Aorta (tissue), 5 donors: ENCODE measurements at regions not wholly inside any gene's neighbourhood (a gene's known extent, or its start where the extent isn't known, plus 50 kb on each side); places are given as distances from the start of the nearest gene placed in this dataset.

Source experiments
- ATAC-seq: fragments of 200-7000 bp; cut with Tn5 transposase; one replicate; pipeline ENCODE4 v1.9.1; 2022; ENCODE audit warnings: moderate library complexity; ENCODE audit not compliant: low FRiP score
- DNase-seq, 2 donors: peaks; one replicate each; pipeline ENCODE4 v3.0.0-alpha.2; 2020
- H3K27ac ChIP-seq, 2 donors: one replicate each; pipeline ENCODE4 v1.5.1; 2013; ENCODE audit warnings: low read length in 2 of 2, mild to moderate bottlenecking in 2 of 2, moderate library complexity in 2 of 2, control low read depth in 1 of 2, inconsistent platforms in 1 of 2, low read depth in 1 of 2
- H3K27me3 ChIP-seq, 2 donors: one replicate each; pipeline ENCODE4 v1.6.1; 2013; ENCODE audit warnings: control low read depth in 1 of 2, low read length in 1 of 2, mild to moderate bottlenecking in 1 of 2, moderate library complexity in 1 of 2; ENCODE audit not compliant: insufficient read depth in 2 of 2, control insufficient read depth in 1 of 2
- H3K36me3 ChIP-seq, 2 donors: one replicate each; pipeline ENCODE4 v1.6.1; 2013; ENCODE audit warnings: control low read depth in 1 of 2, low read length in 1 of 2, mild to moderate bottlenecking in 1 of 2; ENCODE audit not compliant: insufficient read depth in 2 of 2, control insufficient read depth in 1 of 2
- H3K4me1 ChIP-seq, 2 donors: one replicate each; pipeline ENCODE4 v1.6.1; 2013; ENCODE audit warnings: low read length in 2 of 2, control low read depth in 1 of 2, mild to moderate bottlenecking in 1 of 2, moderate library complexity in 1 of 2; ENCODE audit not compliant: insufficient read depth in 2 of 2, control insufficient read depth in 1 of 2
- H3K4me3 ChIP-seq, 2 donors: one replicate each; pipeline ENCODE4 v1.5.1; 2013; ENCODE audit warnings: low read length in 2 of 2, control low read depth in 1 of 2, mild to moderate bottlenecking in 1 of 2
- H3K9me3 ChIP-seq: one replicate; pipeline ENCODE4 v1.6.1; 2013; ENCODE audit warnings: mild to moderate bottlenecking, low read length; ENCODE audit not compliant: control insufficient read depth
- WGBS, 2 donors: extraction: QIAGEN DNeasy Blood & Tissue Kit; methylation state at CpG; one replicate each; pipeline ENCODE4 v1.1.7; 2013; 5-methylcytosine and 5-hydroxymethylcytosine counted together
- intact Hi-C, 2 donors: fragments of 100-400 bp; cut with DNase I; formaldehyde crosslinking; loops; one replicate each; pipeline versions ENCODE4 v1.14.2 to v1.15.0; 2022
- donor health status: healthy with polysubstance abuse.
- donor health status: Bipolar disorder and iron deficiency.
- donor health status: DM: no; HTN: no; CAD: no.
- donor health status: DM: no; HTN: no; CAD: no.
- donor health status: DM: yes; HTN: yes; CAD: no.

GRCh38 chr11:28521075-28521474 lies 412.9 kb downstream of the METTL15 start:
- intact Hi-C loops, result loop anchor here in 1 of 2 donors (10.0 kb wide), 1 partner anchor 816 kb away; the partner anchor contains the start of gene BDNF
- WGBS, 2 donors, result 74 to 82% methylated on average over 2 of the region's 2 CpGs
- Histone ChIP-seq H3K9me3 (peaks cover 1% of the 10 kb centered on the region), H3K36me3 (no peaks in the 10 kb centered on the region), H3K4me1 (no peaks in the 10 kb centered on the region), H3K4me3 (no peak overlapping the region), H3K27ac (no peak overlapping the region), H3K27me3 (no peaks in the 10 kb centered on the region)
- ATAC-seq (no peak), DNase-seq (no peak)

- Histone ChIP-seq H3K4me3 (no peak overlapping the region), H3K27me3 (no peaks in the 10 kb centered on the region), H3K9me3 (no peaks in the 10 kb centered on the region), H3K36me3 (no peaks in the 10 kb centered on the region), H3K4me1 (no peaks in the 10 kb centered on the region), H3K27ac (no peak overlapping the region)
- ATAC-seq, result no peak
- intact Hi-C loops, result loop anchor here in 1 of 2 donors (10.0 kb wide), 1 partner anchor 815 kb away; the partner anchor contains the start of gene BDNF
- WGBS, 2 donors, result 75 to 82% methylated on average over 1 of the region's 1 CpG
- no peak for DNase-seq
Measured at GRCh38 chr11:28520291-28520690, 412.1 kb downstream of the METTL15 start.

GRCh38 chr11:28518825-28519224 lies 410.6 kb downstream of the METTL15 start:
- Histone ChIP-seq H3K4me1 (no peaks in the 10 kb centered on the region), H3K27me3 (no peaks in the 10 kb centered on the region), H3K9me3 (no peaks in the 10 kb centered on the region), H3K27ac (no peak overlapping the region), H3K36me3 (no peaks in the 10 kb centered on the region), H3K4me3 (no peak overlapping the region)
- intact Hi-C loops, result no loop called here
- DNase-seq (no peak), ATAC-seq (no peak)

- Histone ChIP-seq H3K9me3 (no peaks in the 10 kb centered on the region), H3K4me1 (no peaks in the 10 kb centered on the region), H3K27me3 (no peaks in the 10 kb centered on the region), H3K36me3 (no peaks in the 10 kb centered on the region), H3K27ac (no peak overlapping the region), H3K4me3 (no peak overlapping the region)
- no peak for ATAC-seq
- WGBS, 2 donors, result 44 to 57% methylated on average over 5 of the region's 5 CpGs
- no peak for DNase-seq
- intact Hi-C loops, result no loop called here
Measured at GRCh38 chr11:28517621-28518020, 409.4 kb downstream of the METTL15 start.

- intact Hi-C loops, result no loop called here
- DNase-seq, result no peak
- no peak overlapping the region for H3K4me3 ChIP-seq
- H3K27me3 ChIP-seq, result no peaks in the 10 kb centered on the region
- no peaks in the 10 kb centered on the region for H3K4me1 ChIP-seq
- no peak for ATAC-seq
- H3K27ac ChIP-seq, result no peak overlapping the region
- WGBS, 2 donors, result 86 to 98% methylated on average over 2 of the region's 2 CpGs
- H3K9me3 ChIP-seq, result peaks cover 1% of the 10 kb centered on the region
- H3K36me3 ChIP-seq, result no peaks in the 10 kb centered on the region
Measured at GRCh38 chr11:28514391-28514790, 406.2 kb downstream of the METTL15 start.

GRCh38 chr11:28512143-28512756 lies 404.1 kb downstream of the METTL15 start:
- Histone ChIP-seq H3K4me3 (no peak overlapping the region), H3K4me1 (no peaks in the 10 kb centered on the region), H3K27me3 (no peaks in the 10 kb centered on the region), H3K27ac (no peak overlapping the region), H3K9me3 (peaks cover 1% of the 10 kb centered on the region), H3K36me3 (no peaks in the 10 kb centered on the region)
- no peak for ATAC-seq
- WGBS, 2 donors, result 96 to 97% methylated on average over 19 of the region's 19 CpGs
- DNase-seq, result peak in 1 of 2 donors; percentile 68
- intact Hi-C loops, result no loop called here

- ATAC-seq (no peak), DNase-seq (no peak)
- Histone ChIP-seq H3K27ac (no peak overlapping the region), H3K4me1 (no peaks in the 10 kb centered on the region), H3K4me3 (no peak overlapping the region), H3K27me3 (no peaks in the 10 kb centered on the region), H3K9me3 (no peaks in the 10 kb centered on the region), H3K36me3 (no peaks in the 10 kb centered on the region)
- intact Hi-C loops, result no loop called here
- WGBS, 2 donors, result 63 to 66% methylated on average over 3 of the region's 3 CpGs
Measured at GRCh38 chr11:28505232-28505631, 397.0 kb downstream of the METTL15 start.

GRCh38 chr11:28504555-28505110 lies 396.4 kb downstream of the METTL15 start:
- DNase-seq, result no peak
- peak; percentile 22 for ATAC-seq
- WGBS, 2 donors, result 52 to 58% methylated on average over 6 of the region's 6 CpGs

GRCh38 chr11:28495333-28495732 lies 387.1 kb downstream of the METTL15 start:
- Histone ChIP-seq H3K36me3 (no peaks in the 10 kb centered on the region), H3K9me3 (no peaks in the 10 kb centered on the region), H3K27ac (no peak overlapping the region), H3K4me3 (no peak overlapping the region), H3K4me1 (no peaks in the 10 kb centered on the region), H3K27me3 (no peaks in the 10 kb centered on the region)
- DNase-seq, result no peak
- WGBS, 2 donors, result 26 to 37% methylated on average over 2 of the region's 2 CpGs
- intact Hi-C loops, result no loop called here
- no peak for ATAC-seq

More at GRCh38 chr11:28504555-28505110, 396.4 kb downstream of the METTL15 start:
- H3K27ac ChIP-seq, result no peak overlapping the region
- H3K36me3 ChIP-seq, result no peaks in the 10 kb centered on the region
- intact Hi-C loops, result no loop called here
- H3K9me3 ChIP-seq, result no peaks in the 10 kb centered on the region
- H3K27me3 ChIP-seq, result no peaks in the 10 kb centered on the region
- no peaks in the 10 kb centered on the region for H3K4me1 ChIP-seq
- H3K4me3 ChIP-seq, result no peak overlapping the region
